ES-I3 (cell line): ENCODE measurements at regions not wholly inside any gene's neighbourhood (a gene's known extent, or its start where the extent isn't known, plus 50 kb on each side); places are given as distances from the start of the nearest gene placed in this dataset.
"Not testable (repeated sequence)": the region's sequence is repeated elsewhere in the genome, so short reads cannot be mapped to it uniquely, and the experiment has no call there.

ENCODE experiments used
- H3K36me3 ChIP-seq: 2 replicates; pipeline ENCODE4 v1.6.1; 2013; ENCODE audit warnings: mild to moderate bottlenecking, low read length, control low read depth, moderate library complexity; ENCODE audit not compliant: insufficient read depth
- H3K4me1 ChIP-seq: 2 replicates; pipeline ENCODE4 v1.6.1; 2013; ENCODE audit warnings: mild to moderate bottlenecking, control low read depth, low read length; ENCODE audit not compliant: insufficient read depth
- H3K9ac ChIP-seq: 2 replicates; pipeline ENCODE4 v1.6.1; 2013; ENCODE audit warnings: low read depth, mild to moderate bottlenecking, low read length, moderate library complexity
- H3K9me3 ChIP-seq: 2 replicates; pipeline ENCODE4 v1.6.1; 2013; ENCODE audit warnings: mild to moderate bottlenecking, low read length, moderate library complexity; ENCODE audit not compliant: control insufficient read depth, insufficient read depth

DNA sequence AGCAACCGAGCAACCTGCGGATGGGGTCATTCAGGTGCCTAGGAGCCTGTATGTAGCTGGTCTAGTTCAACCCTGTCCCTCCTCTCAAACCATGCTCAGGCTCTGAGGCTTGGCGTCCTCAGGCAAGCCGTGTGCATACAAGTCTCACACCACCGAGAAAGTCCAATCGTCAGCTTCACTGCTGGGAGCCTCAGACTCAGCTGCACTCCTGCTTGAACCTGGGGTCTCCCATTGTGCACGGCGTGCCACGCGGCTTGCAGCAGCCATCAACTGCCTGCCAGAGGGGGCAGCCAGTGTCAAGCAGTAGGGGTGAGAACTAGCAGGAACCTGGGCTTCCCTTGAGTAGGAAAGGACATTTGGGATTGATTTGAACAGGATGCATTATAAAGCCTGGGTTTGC is 1064.6 kb downstream of the BCL11B start:
- Histone ChIP-seq H3K9me3 (no peaks in the 10 kb centered on the region), H3K9ac (no peak overlapping the region), H3K36me3 (no peaks in the 10 kb centered on the region), H3K4me1 (no peaks in the 10 kb centered on the region)

DNA sequence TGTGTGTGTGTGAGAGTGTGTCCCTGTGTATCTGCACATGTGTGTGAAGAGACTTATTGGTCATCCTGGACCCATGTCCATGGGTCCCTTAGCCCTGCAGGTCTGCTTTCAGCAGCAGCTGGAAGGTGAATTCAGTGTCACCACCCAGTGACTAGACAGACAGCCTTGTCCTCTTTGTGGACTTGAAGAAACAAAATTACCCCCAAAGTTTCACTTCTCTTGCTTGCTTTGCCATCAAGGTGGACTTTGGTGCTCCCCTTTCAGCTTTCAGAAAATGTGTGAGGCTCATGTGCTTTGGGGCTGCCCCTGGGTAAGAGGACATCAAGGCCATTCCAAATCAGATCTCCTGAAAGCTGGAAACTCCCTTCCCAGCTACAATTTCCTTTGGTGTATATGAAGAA is 1063.8 kb downstream of the BCL11B start:
- no peaks in the 10 kb centered on the region for H3K36me3 ChIP-seq
- no peaks in the 10 kb centered on the region for H3K4me1 ChIP-seq
- no peak overlapping the region for H3K9ac ChIP-seq
- no peaks in the 10 kb centered on the region for H3K9me3 ChIP-seq

- Histone ChIP-seq H3K36me3 (no peaks in the 10 kb centered on the region), H3K4me1 (no peaks in the 10 kb centered on the region), H3K9me3 (no peaks in the 10 kb centered on the region), H3K9ac (no peak overlapping the region)
These were observed 1063.1 kb downstream of the BCL11B start for GRCh38 chr14:98208943-98209342.

DNA sequence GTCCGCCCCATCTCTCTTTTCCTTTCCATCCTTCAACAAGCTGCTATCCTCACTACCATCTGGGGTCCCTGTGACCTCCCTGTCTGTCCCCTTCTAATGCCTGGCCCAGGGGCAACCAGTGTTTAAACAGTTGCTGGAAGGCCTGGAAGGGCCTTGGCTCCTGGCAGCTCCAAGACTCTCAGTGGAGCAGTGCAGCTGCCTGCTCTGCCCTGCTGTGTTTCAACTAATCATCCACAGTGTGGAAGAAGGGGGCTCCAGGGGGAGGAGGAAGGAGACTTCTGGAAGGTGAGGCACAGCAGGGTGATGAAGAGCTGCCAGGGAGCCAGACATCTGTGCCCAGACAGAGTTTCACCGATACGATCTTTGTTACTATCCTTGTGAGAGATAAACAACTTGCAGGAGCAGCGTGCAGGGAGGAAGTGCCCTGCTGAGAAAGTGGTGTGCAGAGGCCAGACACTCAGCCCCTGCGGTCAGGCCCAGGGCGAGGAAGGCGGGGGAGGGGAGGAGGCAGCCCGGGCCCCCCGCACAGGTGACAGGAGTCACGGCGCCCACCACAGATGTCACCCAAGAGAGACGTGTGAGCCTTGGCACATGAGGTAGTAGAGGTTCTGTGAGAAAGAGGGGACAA is 1061.8 kb downstream of the BCL11B start:
- no peaks in the 10 kb centered on the region for H3K36me3 ChIP-seq
- H3K9ac ChIP-seq, result no peak overlapping the region
- no peaks in the 10 kb centered on the region for H3K9me3 ChIP-seq
- H3K4me1 ChIP-seq, result no peaks in the 10 kb centered on the region

DNA sequence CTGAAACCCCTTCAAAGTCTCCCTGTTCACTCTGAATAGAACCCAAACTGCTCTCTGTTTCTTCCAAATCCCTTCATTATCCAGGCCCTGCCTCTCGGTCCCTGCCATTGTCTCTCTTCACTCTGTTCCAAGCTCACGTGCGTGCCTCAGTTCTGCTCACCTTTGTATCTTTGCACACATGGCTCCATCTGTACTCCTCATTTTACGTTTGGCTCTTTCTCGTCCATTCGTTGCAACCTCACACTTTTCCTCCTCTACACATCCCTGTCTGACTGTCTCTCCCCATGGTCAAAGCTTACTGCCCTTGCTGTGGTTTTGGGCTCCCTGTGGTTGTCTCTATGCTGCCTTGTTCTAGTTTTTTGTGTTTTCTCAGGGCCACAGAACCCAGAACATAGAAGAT is 1054.5 kb downstream of the BCL11B start:
- no peaks in the 10 kb centered on the region for H3K9me3 ChIP-seq
- H3K36me3 ChIP-seq, result no peaks in the 10 kb centered on the region
- no peaks in the 10 kb centered on the region for H3K4me1 ChIP-seq
- no peak overlapping the region for H3K9ac ChIP-seq

- Histone ChIP-seq H3K36me3 (no peaks in the 10 kb centered on the region), H3K9me3 (no peaks in the 10 kb centered on the region), H3K4me1 (no peaks in the 10 kb centered on the region), H3K9ac (no peak overlapping the region)
These were observed 1053.8 kb downstream of the BCL11B start for GRCh38 chr14:98218218-98218617.

DNA sequence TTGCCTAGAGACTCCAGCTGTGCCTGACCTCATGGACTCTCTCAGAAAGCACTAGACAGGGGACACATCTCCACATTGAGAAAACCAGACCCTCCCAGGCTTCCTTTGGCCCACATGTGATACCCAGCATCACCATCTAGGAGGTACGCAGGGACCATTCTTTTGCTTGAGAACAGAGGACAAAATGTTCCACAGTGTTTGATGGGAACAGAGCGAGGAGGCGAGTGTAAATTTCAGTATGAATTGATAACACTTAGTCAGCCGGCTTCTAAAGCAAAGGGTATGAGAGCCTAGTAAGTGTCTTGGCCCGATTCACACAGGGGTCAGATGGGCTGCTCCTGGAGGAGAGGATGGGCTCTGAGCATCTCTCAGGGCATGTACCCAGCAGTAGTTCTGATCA is 1052.4 kb downstream of the BCL11B start:
- Histone ChIP-seq H3K9ac (no peak overlapping the region), H3K36me3 (no peaks in the 10 kb centered on the region), H3K9me3 (no peaks in the 10 kb centered on the region), H3K4me1 (no peaks in the 10 kb centered on the region)

DNA sequence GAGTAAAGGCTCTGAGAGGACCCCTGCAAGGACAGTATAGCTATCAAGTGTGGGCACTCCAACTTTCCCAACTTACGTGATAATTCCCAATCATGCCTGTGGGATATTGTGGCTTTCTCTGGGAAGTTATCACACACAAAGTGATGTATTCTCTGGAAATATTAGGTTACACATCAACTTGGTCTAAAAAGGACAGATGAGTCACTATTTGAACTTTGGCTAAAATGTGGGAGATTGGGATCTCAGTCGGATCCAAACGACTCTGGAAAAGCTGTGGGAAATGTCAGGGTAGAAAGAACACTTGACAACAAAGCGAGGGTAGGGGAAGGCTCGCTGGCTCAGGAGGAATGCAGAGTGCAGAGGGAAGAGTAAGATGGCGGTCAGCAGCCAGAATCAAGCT is 1048.9 kb downstream of the BCL11B start:
- Histone ChIP-seq H3K4me1 (no peaks in the 10 kb centered on the region), H3K36me3 (no peaks in the 10 kb centered on the region), H3K9me3 (no peaks in the 10 kb centered on the region), H3K9ac (no peak overlapping the region)

- H3K9me3 ChIP-seq, H3K4me1 ChIP-seq, H3K36me3 ChIP-seq, H3K9ac ChIP-seq: not testable (repeated sequence)
These were observed 1048.3 kb downstream of the BCL11B start for GRCh38 chr14:98223710-98224109.

GRCh38 chr14:98226411-98226810 is 1045.6 kb downstream of the BCL11B start:
- no peaks in the 10 kb centered on the region for H3K9me3 ChIP-seq
- no peak overlapping the region for H3K9ac ChIP-seq
- no peaks in the 10 kb centered on the region for H3K4me1 ChIP-seq
- no peaks in the 10 kb centered on the region for H3K36me3 ChIP-seq

- Histone ChIP-seq H3K36me3 (no peaks in the 10 kb centered on the region), H3K9ac (no peak overlapping the region), H3K4me1 (no peaks in the 10 kb centered on the region)
These were observed 1044.8 kb downstream of the BCL11B start for GRCh38 chr14:98227000-98227726.

GRCh38 chr14:98227727-98228111 is 1044.3 kb downstream of the BCL11B start:
- no peaks in the 10 kb centered on the region for H3K4me1 ChIP-seq
- H3K9me3 ChIP-seq, result no peaks in the 10 kb centered on the region
- H3K36me3 ChIP-seq, result no peaks in the 10 kb centered on the region
- no peak overlapping the region for H3K9ac ChIP-seq

More at GRCh38 chr14:98227000-98227726, 1044.8 kb downstream of the BCL11B start:
- H3K9me3 ChIP-seq, result no peaks in the 10 kb centered on the region

DNA sequence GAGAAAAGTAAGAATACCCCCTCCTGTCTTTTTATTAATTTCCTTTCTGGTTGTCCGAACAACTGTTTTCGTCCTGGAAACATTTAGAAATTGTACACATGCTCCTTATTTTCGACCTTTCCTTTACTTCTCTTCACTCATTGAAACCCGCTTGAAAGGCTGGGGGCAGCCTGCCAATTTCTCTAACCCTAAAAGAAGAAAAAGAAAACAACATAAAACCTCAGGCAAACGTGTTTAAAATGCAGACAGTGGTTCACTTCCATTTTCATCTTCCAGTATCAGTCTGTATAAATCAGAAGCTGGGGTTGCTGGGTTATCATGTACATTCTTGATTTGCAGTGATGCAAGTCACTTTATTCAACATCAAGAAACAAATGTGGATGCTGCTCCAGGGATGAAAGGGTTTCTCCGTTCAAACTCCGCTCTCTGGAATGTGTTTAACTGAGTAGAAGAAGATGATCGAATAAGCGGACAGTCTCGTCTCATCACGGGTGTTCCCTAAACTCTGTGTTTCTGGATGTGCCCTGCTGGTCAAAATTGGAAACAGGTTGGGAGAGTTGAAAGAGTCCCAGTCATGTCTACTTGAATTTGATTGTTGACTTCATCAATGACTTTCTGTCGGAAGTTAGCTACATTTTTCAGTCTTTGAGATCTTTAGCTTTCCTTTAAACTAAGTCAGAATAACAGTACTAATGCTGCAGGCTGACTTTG is 1042.2 kb downstream of the BCL11B start:
- Histone ChIP-seq H3K4me1 (peaks cover 4% of the 10 kb centered on the region; the same call in 1 of the 2 replicates), H3K9ac (no peak overlapping the region), H3K9me3 (no peaks in the 10 kb centered on the region), H3K36me3 (no peaks in the 10 kb centered on the region)

DNA sequence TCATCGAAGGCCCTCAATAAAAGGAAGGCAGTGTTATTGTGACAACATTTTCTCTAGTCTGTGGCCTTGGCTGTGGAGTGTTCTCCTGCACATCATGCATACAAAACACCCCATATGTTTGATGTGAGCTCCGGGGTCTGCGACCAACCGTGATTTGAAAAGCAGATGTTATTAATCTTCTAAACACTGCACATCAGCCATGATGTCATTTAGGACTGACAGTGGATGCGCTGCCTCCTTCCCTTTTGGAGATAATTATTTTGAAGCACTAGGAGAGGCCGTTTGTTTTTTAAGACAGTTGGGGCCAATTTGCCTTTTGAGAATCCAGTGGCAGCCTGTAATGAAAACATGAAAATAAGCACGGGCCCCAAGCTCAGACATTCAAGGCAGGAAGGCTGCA is 1041.6 kb downstream of the BCL11B start:
- no peak overlapping the region for H3K9ac ChIP-seq
- no peaks in the 10 kb centered on the region for H3K36me3 ChIP-seq
- peaks cover 4% of the 10 kb centered on the region; the same call in 1 of the 2 replicates for H3K4me1 ChIP-seq
- H3K9me3 ChIP-seq, result no peaks in the 10 kb centered on the region

GRCh38 chr14:98231210-98231609 is 1040.8 kb downstream of the BCL11B start:
- peaks cover 4% of the 10 kb centered on the region; the same call in 1 of the 2 replicates for H3K4me1 ChIP-seq
- no peaks in the 10 kb centered on the region for H3K36me3 ChIP-seq
- no peaks in the 10 kb centered on the region for H3K9me3 ChIP-seq
- H3K9ac ChIP-seq, result no peak overlapping the region
